ENCODE measurements at regions not wholly inside any gene's neighbourhood (a gene's known extent, or its start where the extent isn't known, plus 50 kb on each side); places are given as distances from the start of the nearest gene placed in this dataset.

DNA sequence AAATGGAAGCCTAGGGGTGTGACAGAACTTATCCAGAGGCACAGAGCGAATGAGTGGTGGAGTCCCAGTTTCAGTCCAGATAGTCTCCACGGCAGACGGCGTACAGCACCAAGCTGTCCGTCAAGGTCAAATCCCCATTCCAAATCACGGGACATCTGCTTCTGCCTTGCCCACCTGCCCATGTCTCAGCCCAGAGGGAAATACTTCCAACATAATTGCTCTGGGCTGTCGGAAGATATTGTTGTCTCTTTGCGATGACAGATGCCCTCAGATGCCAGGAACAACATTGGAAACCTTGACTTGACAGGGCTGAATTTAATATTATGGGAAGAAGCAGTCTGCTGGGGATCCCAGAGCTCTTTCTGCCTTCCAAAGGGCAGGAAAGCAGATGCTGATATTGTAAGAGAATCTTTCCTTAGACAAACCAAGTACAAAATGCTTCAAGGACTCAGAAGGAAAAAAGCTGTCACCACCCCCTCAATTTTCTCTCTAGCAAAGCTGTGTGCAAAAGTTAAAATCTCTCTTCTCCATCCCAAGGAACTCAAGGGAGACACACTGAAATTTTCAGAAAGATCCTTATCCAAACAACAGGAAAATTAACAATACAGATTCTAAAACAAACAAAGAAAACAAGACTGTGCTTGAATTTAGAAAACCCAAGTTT is 364.0 kb downstream of the LRATD1 start:
- peaks cover 5% of the 10 kb centered on the region; the same call in 2 of the 3 replicates for H3K4me1 Mint-ChIP-seq
- TF ChIP-seq, protein P1, sequence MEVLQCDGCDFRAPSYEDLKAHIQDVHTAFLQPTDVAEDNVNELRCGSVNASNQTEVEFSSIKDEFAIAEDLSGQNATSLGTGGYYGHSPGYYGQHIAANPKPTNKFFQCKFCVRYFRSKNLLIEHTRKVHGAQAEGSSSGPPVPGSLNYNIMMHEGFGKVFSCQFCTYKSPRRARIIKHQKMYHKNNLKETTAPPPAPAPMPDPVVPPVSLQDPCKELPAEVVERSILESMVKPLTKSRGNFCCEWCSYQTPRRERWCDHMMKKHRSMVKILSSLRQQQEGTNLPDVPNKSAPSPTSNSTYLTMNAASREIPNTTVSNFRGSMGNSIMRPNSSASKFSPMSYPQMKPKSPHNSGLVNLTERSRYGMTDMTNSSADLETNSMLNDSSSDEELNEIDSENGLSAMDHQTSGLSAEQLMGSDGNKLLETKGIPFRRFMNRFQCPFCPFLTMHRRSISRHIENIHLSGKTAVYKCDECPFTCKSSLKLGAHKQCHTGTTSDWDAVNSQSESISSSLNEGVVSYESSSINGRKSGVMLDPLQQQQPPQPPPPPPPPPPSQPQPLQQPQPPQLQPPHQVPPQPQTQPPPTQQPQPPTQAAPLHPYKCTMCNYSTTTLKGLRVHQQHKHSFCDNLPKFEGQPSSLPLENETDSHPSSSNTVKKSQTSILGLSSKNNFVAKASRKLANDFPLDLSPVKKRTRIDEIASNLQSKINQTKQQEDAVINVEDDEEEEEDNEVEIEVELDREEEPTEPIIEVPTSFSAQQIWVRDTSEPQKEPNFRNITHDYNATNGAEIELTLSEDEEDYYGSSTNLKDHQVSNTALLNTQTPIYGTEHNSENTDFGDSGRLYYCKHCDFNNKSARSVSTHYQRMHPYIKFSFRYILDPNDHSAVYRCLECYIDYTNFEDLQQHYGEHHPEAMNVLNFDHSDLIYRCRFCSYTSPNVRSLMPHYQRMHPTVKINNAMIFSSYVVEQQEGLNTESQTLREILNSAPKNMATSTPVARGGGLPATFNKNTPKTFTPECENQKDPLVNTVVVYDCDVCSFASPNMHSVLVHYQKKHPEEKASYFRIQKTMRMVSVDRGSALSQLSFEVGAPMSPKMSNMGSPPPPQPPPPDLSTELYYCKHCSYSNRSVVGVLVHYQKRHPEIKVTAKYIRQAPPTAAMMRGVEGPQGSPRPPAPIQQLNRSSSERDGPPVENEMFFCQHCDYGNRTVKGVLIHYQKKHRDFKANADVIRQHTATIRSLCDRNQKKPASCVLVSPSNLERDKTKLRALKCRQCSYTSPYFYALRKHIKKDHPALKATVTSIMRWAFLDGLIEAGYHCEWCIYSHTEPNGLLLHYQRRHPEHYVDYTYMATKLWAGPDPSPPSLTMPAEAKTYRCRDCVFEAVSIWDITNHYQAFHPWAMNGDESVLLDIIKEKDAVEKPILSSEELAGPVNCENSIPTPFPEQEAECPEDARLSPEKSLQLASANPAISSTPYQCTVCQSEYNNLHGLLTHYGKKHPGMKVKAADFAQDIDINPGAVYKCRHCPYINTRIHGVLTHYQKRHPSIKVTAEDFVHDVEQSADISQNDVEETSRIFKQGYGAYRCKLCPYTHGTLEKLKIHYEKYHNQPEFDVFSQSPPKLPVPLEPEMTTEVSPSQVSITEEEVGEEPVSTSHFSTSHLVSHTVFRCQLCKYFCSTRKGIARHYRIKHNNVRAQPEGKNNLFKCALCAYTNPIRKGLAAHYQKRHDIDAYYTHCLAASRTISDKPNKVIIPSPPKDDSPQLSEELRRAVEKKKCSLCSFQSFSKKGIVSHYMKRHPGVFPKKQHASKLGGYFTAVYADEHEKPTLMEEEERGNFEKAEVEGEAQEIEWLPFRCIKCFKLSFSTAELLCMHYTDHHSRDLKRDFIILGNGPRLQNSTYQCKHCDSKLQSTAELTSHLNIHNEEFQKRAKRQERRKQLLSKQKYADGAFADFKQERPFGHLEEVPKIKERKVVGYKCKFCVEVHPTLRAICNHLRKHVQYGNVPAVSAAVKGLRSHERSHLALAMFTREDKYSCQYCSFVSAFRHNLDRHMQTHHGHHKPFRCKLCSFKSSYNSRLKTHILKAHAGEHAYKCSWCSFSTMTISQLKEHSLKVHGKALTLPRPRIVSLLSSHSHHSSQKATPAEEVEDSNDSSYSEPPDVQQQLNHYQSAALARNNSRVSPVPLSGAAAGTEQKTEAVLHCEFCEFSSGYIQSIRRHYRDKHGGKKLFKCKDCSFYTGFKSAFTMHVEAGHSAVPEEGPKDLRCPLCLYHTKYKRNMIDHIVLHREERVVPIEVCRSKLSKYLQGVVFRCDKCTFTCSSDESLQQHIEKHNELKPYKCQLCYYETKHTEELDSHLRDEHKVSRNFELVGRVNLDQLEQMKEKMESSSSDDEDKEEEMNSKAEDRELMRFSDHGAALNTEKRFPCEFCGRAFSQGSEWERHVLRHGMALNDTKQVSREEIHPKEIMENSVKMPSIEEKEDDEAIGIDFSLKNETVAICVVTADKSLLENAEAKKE (CRISPR knock-in tag; IDR thresholded peaks at IDR 0.05) = no peak
- TF ChIP-seq JUNB (IDR thresholded peaks at IDR 0.05; ENCODE audit: unreplicated experiment) = no peak
- no peak for TF ChIP-seq POLR2AphosphoS5 (IDR thresholded peaks at IDR 0.05; ENCODE audit: low read depth)
- TF ChIP-seq STAT1 (IDR thresholded peaks at IDR 0.05; ENCODE audit: unreplicated experiment) = no peak
- TF ChIP-seq, protein P2, sequence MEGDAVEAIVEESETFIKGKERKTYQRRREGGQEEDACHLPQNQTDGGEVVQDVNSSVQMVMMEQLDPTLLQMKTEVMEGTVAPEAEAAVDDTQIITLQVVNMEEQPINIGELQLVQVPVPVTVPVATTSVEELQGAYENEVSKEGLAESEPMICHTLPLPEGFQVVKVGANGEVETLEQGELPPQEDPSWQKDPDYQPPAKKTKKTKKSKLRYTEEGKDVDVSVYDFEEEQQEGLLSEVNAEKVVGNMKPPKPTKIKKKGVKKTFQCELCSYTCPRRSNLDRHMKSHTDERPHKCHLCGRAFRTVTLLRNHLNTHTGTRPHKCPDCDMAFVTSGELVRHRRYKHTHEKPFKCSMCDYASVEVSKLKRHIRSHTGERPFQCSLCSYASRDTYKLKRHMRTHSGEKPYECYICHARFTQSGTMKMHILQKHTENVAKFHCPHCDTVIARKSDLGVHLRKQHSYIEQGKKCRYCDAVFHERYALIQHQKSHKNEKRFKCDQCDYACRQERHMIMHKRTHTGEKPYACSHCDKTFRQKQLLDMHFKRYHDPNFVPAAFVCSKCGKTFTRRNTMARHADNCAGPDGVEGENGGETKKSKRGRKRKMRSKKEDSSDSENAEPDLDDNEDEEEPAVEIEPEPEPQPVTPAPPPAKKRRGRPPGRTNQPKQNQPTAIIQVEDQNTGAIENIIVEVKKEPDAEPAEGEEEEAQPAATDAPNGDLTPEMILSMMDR (conservative IDR thresholded peaks at IDR 0.05; ENCODE audit: low read depth in 2 of 2) = no peak
- no peak for TF ChIP-seq EZH2phosphoT487 (IDR thresholded peaks at IDR 0.05; ENCODE audit: unreplicated experiment)
- TF ChIP-seq EZH2 (IDR thresholded peaks at IDR 0.05; ENCODE audit: low read depth, unreplicated experiment) = no peak
- TF ChIP-seq ZNF114 (CRISPR knock-in tag; IDR thresholded peaks at IDR 0.05) = no peak
- no peak for TF ChIP-seq REST (IDR thresholded peaks at IDR 0.05; ENCODE audit: unreplicated experiment)
- no peak for TF ChIP-seq CREB1 (CRISPR knock-in tag; IDR thresholded peaks at IDR 0.05; ENCODE audit: low read depth)
- TF ChIP-seq, protein P3, sequence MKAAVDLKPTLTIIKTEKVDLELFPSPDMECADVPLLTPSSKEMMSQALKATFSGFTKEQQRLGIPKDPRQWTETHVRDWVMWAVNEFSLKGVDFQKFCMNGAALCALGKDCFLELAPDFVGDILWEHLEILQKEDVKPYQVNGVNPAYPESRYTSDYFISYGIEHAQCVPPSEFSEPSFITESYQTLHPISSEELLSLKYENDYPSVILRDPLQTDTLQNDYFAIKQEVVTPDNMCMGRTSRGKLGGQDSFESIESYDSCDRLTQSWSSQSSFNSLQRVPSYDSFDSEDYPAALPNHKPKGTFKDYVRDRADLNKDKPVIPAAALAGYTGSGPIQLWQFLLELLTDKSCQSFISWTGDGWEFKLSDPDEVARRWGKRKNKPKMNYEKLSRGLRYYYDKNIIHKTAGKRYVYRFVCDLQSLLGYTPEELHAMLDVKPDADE (IDR thresholded peaks at IDR 0.05) = no peak
- no peak for TF ChIP-seq ZNF331 (CRISPR knock-in tag; IDR thresholded peaks at IDR 0.05; ENCODE audit: low read depth)
- no peak for TF ChIP-seq NANOG (IDR thresholded peaks at IDR 0.05; ENCODE audit: borderline replicate concordance)
- no peaks in the 10 kb centered on the region for H3K79me2 ChIP-seq (replicated peaks; ENCODE audit: insufficient read depth)
- H3K9me2 ChIP-seq (ENCODE audit: insufficient read depth) = peaks cover 14% of the 10 kb centered on the region
- no peak overlapping the region for H3K4me3 ChIP-seq
- no peaks in the 10 kb centered on the region for H3K4me1 ChIP-seq (ENCODE audit: insufficient read depth)
- DNase-seq (ENCODE audit: low spot score) = no peak
- H3K36me3 ChIP-seq (ENCODE audit: insufficient read depth) = no peaks in the 10 kb centered on the region
- H2AFZ ChIP-seq = no peak overlapping the region
- no peaks in the 10 kb centered on the region for H3F3A ChIP-seq (replicated peaks; ENCODE audit: low read depth)
- no peaks in the 10 kb centered on the region for H4K20me1 ChIP-seq (replicated peaks; ENCODE audit: insufficient read depth)
- H3K9me3 Mint-ChIP-seq = no peaks in the 10 kb centered on the region
- no peaks in the 10 kb centered on the region for H3K36me3 Mint-ChIP-seq (ENCODE audit: low read depth)
- no peak overlapping the region for H3K4me2 ChIP-seq
- no peak for ATAC-seq
- no peaks in the 10 kb centered on the region for H3K27me3 ChIP-seq (ENCODE audit: insufficient read depth)
- H3K27ac ChIP-seq (ENCODE audit: low read depth) = no peak overlapping the region
- no peak overlapping the region for H3K27ac Mint-ChIP-seq
- H3K27me3 Mint-ChIP-seq (ENCODE audit: insufficient read depth, low read depth, poor library complexity) = peaks cover 2% of the 10 kb centered on the region
- no peak overlapping the region for H3K4me3 Mint-ChIP-seq

All from GM23338 (cell line).